ENCODE measurements at regions not wholly inside any gene's neighbourhood (a gene's known extent, or its start where the extent isn't known, plus 50 kb on each side); places are given as distances from the start of the nearest gene placed in this dataset.

DNA sequence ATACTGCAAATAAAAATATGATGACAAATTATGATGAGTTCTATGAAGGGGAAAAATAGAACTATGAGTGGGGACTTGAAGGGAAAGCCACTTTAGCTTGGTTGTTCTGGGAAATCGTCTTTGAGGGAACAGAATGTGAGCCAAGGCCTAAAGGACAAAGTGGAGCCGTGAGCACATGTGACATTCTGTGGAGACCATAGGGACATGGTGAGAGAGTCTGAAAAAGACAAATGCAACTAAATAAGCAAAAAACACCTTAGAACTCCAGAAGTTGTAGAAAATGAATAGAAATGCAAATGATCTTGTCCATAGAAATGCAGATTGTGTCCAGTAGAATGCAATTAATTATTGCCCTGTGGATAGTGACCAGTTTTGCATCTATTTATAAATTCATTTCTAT, 86.8 kb upstream of the ANKRD10 start:
- H3K27me3 ChIP-seq (ENCODE audit: control insufficient read depth in 3 of 3, insufficient read depth in 3 of 3, low read depth in 1 of 3, low read length in 3 of 3), result peaks cover 0 to 10% (median 0%) of the 10 kb centered on the region in 3 experiments
- no peaks in the 10 kb centered on the region for H3K9me3 ChIP-seq (replicated peaks in 1 of 2; ENCODE audit: control insufficient read depth in 2 of 2, insufficient read depth in 1 of 2, low read depth in 1 of 2, low read length in 2 of 2)
- no peak overlapping the region for H2AK5ac ChIP-seq (ENCODE audit: low read depth, low read length)
- H3K4ac ChIP-seq (ENCODE audit: low read length), result no peak overlapping the region
- no peak overlapping the region for H3K18ac ChIP-seq (ENCODE audit: low read length)
- no peak overlapping the region for H4K8ac ChIP-seq (ENCODE audit: low read depth, low read length)
- no peak overlapping the region for H3K4me2 ChIP-seq (ENCODE audit: insufficient read depth, low read length, poor library complexity, severe bottlenecking)
- H2BK120ac ChIP-seq (ENCODE audit: low read depth, low read length), result no peak overlapping the region
- no peaks in the 10 kb centered on the region for H3K36me3 ChIP-seq (replicated peaks in 1 of 2; ENCODE audit: control insufficient read depth in 2 of 2, insufficient read depth in 2 of 2, low read length in 2 of 2)
- DNase-seq (ENCODE audit: low spot score), result no peak
- H2BK15ac ChIP-seq (ENCODE audit: low read length), result no peak overlapping the region
- no peak overlapping the region for H3K14ac ChIP-seq (ENCODE audit: low read length)
- peaks cover 0 to 3% of the 10 kb centered on the region in 2 donors for H3K4me1 ChIP-seq (ENCODE audit: control insufficient read depth in 2 of 2, insufficient read depth in 1 of 2, low read depth in 1 of 2, low read length in 2 of 2)
- H2BK5ac ChIP-seq (ENCODE audit: low read length), result no peak overlapping the region
- H3K4me3 ChIP-seq (ENCODE audit: low read length in 2 of 2), result no peak overlapping the region
- no CpG with 5 or more reads among the region's 2 CpGs for WGBS, 2 donors (ENCODE audit: extremely low coverage in 2 of 2, insufficient read length in 2 of 2, insufficient replicate concordance in 1 of 2)
- H4K91ac ChIP-seq (ENCODE audit: low read depth, low read length, poor library complexity), result no peak overlapping the region
- no peak overlapping the region for H2BK12ac ChIP-seq (ENCODE audit: low read length)
- no peak overlapping the region for H2AFZ ChIP-seq (ENCODE audit: low read length)
- no peak overlapping the region for H3K9ac ChIP-seq (ENCODE audit: low read depth, low read length, poor library complexity)
- no peaks in the 10 kb centered on the region for H3K79me1 ChIP-seq (ENCODE audit: low read depth, low read length)
- no peak overlapping the region for H3K27ac ChIP-seq (replicated peaks; ENCODE audit: low read length)
- no peak overlapping the region for H3K23ac ChIP-seq (ENCODE audit: low read depth, low read length, poor library complexity)

- Histone ChIP-seq H3K36me3 (replicated peaks in 1 of 2; ENCODE audit: control insufficient read depth in 2 of 2, insufficient read depth in 2 of 2, low read length in 2 of 2) (no peaks in the 10 kb centered on the region), H3K27ac (replicated peaks; ENCODE audit: low read length) (no peak overlapping the region), H3K4me2 (ENCODE audit: insufficient read depth, low read length, poor library complexity, severe bottlenecking) (no peak overlapping the region), H3K4ac (ENCODE audit: low read length) (no peak overlapping the region), H3K79me1 (ENCODE audit: low read depth, low read length) (no peaks in the 10 kb centered on the region), H2BK12ac (ENCODE audit: low read length) (no peak overlapping the region), H3K27me3 (ENCODE audit: control insufficient read depth in 3 of 3, insufficient read depth in 3 of 3, low read depth in 1 of 3, low read length in 3 of 3) (peaks cover 0 to 2% (median 0%) of the 10 kb centered on the region in 3 experiments), H2BK120ac (ENCODE audit: low read depth, low read length) (no peak overlapping the region), H2BK5ac (ENCODE audit: low read length) (peak overlapping the region; percentile 85), H2BK15ac (ENCODE audit: low read length) (no peak overlapping the region), H2AFZ (ENCODE audit: low read length) (no peak overlapping the region), H2AK5ac (ENCODE audit: low read depth, low read length) (no peak overlapping the region), H3K4me1 (ENCODE audit: control insufficient read depth in 2 of 2, insufficient read depth in 1 of 2, low read depth in 1 of 2, low read length in 2 of 2) (peaks cover 0 to 5% of the 10 kb centered on the region in 2 donors), H3K14ac (ENCODE audit: low read length) (no peak overlapping the region), H3K9me3 (replicated peaks in 1 of 2; ENCODE audit: control insufficient read depth in 2 of 2, insufficient read depth in 1 of 2, low read depth in 1 of 2, low read length in 2 of 2) (no peaks in the 10 kb centered on the region), H3K9ac (ENCODE audit: low read depth, low read length, poor library complexity) (no peak overlapping the region), H3K18ac (ENCODE audit: low read length) (no peak overlapping the region), H4K91ac (ENCODE audit: low read depth, low read length, poor library complexity) (no peak overlapping the region), H3K23ac (ENCODE audit: low read depth, low read length, poor library complexity) (peak overlapping the region; percentile 75), H4K8ac (ENCODE audit: low read depth, low read length) (no peak overlapping the region), H3K4me3 (ENCODE audit: low read length in 2 of 2) (no peak overlapping the region)
- DNase-seq (ENCODE audit: low spot score), result no peak
- no CpG with 5 or more reads among the region's 5 CpGs for WGBS, 2 donors (ENCODE audit: extremely low coverage in 2 of 2, insufficient read length in 2 of 2, insufficient replicate concordance in 1 of 2)
Measured at GRCh38 chr13:110993788-110994187, 78.9 kb upstream of the ANKRD10 start.

DNA sequence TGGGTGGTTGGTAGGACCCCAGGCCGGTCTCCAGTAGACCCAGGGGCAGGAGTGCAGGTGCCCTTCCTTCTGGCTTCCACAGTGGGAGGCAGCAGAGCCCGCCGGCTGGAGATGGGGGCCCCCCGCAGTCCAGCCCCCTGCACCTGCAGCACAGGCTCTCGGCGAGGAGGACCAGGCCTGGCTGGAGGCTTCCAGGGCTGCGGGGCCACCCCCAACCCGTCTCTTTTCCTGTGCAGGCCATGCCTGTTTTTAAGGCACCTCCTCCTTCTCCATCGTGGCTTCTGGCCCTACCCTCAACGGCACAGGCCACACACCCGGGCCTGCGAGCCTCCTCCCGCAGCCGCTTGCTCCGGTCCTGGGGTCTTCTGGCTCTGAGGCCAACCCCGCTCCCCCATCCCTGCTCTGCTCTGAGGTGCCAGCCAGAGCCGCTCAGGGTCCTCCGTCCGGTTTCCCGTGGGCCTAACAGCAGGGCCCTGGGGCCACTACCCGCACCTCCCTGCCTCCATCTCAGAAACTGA, 77.2 kb upstream of the ANKRD10 start:
- Histone ChIP-seq H3K27ac (replicated peaks; ENCODE audit: low read length) (no peak overlapping the region), H4K8ac (ENCODE audit: low read depth, low read length) (no peak overlapping the region), H3K36me3 (replicated peaks in 1 of 2; ENCODE audit: control insufficient read depth in 2 of 2, insufficient read depth in 2 of 2, low read length in 2 of 2) (no peaks in the 10 kb centered on the region), H3K9me3 (replicated peaks in 1 of 2; ENCODE audit: control insufficient read depth in 2 of 2, insufficient read depth in 1 of 2, low read depth in 1 of 2, low read length in 2 of 2) (no peaks in the 10 kb centered on the region), H2AFZ (ENCODE audit: low read length) (no peak overlapping the region), H3K9ac (ENCODE audit: low read depth, low read length, poor library complexity) (no peak overlapping the region), H2BK120ac (ENCODE audit: low read depth, low read length) (no peak overlapping the region), H4K91ac (ENCODE audit: low read depth, low read length, poor library complexity) (no peak overlapping the region), H3K4me2 (ENCODE audit: insufficient read depth, low read length, poor library complexity, severe bottlenecking) (no peak overlapping the region), H3K79me1 (ENCODE audit: low read depth, low read length) (no peaks in the 10 kb centered on the region), H3K4me3 (ENCODE audit: low read length in 2 of 2) (no peak overlapping the region), H3K23ac (ENCODE audit: low read depth, low read length, poor library complexity) (no peak overlapping the region), H3K4ac (ENCODE audit: low read length) (no peak overlapping the region), H2BK15ac (ENCODE audit: low read length) (no peak overlapping the region), H2BK12ac (ENCODE audit: low read length) (no peak overlapping the region), H3K4me1 (ENCODE audit: control insufficient read depth in 2 of 2, insufficient read depth in 1 of 2, low read depth in 1 of 2, low read length in 2 of 2) (peaks cover 0 to 5% of the 10 kb centered on the region in 2 donors), H2AK5ac (ENCODE audit: low read depth, low read length) (peak overlapping the region; percentile 80), H2BK5ac (ENCODE audit: low read length) (no peak overlapping the region), H3K14ac (ENCODE audit: low read length) (no peak overlapping the region), H3K18ac (ENCODE audit: low read length) (peak overlapping the region; percentile 27), H3K27me3 (ENCODE audit: control insufficient read depth in 3 of 3, insufficient read depth in 3 of 3, low read depth in 1 of 3, low read length in 3 of 3) (peaks cover 0 to 5% (median 0%) of the 10 kb centered on the region in 3 experiments)
- DNase-seq (ENCODE audit: low spot score), result no peak
- no CpG with 5 or more reads among the region's 21 CpGs for WGBS, 2 donors (ENCODE audit: extremely low coverage in 2 of 2, insufficient read length in 2 of 2, insufficient replicate concordance in 1 of 2)

DNA sequence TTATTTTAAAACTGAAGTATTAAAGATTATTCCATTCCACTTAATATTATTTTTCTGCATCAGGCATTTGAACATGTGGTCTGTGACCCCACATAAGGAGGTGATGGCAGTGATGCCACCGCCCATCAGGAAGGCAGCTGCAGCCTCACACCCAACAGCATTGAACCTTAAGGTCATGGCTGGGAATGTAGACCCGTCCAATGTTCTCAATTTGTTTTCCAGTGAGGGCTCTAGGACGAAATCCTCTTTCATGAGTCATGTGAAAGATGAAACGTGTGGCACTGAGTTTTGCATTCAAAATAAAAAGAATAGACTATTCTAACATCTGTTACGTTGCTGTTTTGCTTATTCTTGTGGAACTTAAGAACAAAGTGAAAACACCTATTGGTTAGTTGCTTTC, 74.5 kb upstream of the ANKRD10 start:
- no peak overlapping the region for H3K18ac ChIP-seq (ENCODE audit: low read length)
- H3K27me3 ChIP-seq (ENCODE audit: control insufficient read depth in 3 of 3, insufficient read depth in 3 of 3, low read depth in 1 of 3, low read length in 3 of 3), result peaks cover 0 to 5% (median 0%) of the 10 kb centered on the region in 3 experiments
- no peak overlapping the region for H3K23ac ChIP-seq (ENCODE audit: low read depth, low read length, poor library complexity)
- H3K4me3 ChIP-seq (ENCODE audit: low read length in 2 of 2), result no peak overlapping the region
- no peaks in the 10 kb centered on the region for H3K9me3 ChIP-seq (replicated peaks in 1 of 2; ENCODE audit: control insufficient read depth in 2 of 2, insufficient read depth in 1 of 2, low read depth in 1 of 2, low read length in 2 of 2)
- no peak overlapping the region for H3K27ac ChIP-seq (replicated peaks; ENCODE audit: low read length)
- H2AFZ ChIP-seq (ENCODE audit: low read length), result no peak overlapping the region
- no peak for DNase-seq (ENCODE audit: low spot score)
- H4K91ac ChIP-seq (ENCODE audit: low read depth, low read length, poor library complexity), result no peak overlapping the region
- H3K4me1 ChIP-seq (ENCODE audit: control insufficient read depth in 2 of 2, insufficient read depth in 1 of 2, low read depth in 1 of 2, low read length in 2 of 2), result peaks cover 0 to 5% of the 10 kb centered on the region in 2 donors
- H3K79me1 ChIP-seq (ENCODE audit: low read depth, low read length), result no peaks in the 10 kb centered on the region
- WGBS, 2 donors (ENCODE audit: extremely low coverage in 2 of 2, insufficient read length in 2 of 2, insufficient replicate concordance in 1 of 2), result no CpG with 5 or more reads among the region's 5 CpGs
- H3K9ac ChIP-seq (ENCODE audit: low read depth, low read length, poor library complexity), result no peak overlapping the region
- no peak overlapping the region for H4K8ac ChIP-seq (ENCODE audit: low read depth, low read length)
- H2BK12ac ChIP-seq (ENCODE audit: low read length), result no peak overlapping the region
- H3K4ac ChIP-seq (ENCODE audit: low read length), result no peak overlapping the region
- no peak overlapping the region for H2BK5ac ChIP-seq (ENCODE audit: low read length)
- no peak overlapping the region for H2AK5ac ChIP-seq (ENCODE audit: low read depth, low read length)
- no peaks in the 10 kb centered on the region for H3K36me3 ChIP-seq (replicated peaks in 1 of 2; ENCODE audit: control insufficient read depth in 2 of 2, insufficient read depth in 2 of 2, low read length in 2 of 2)
- H3K4me2 ChIP-seq (ENCODE audit: insufficient read depth, low read length, poor library complexity, severe bottlenecking), result no peak overlapping the region
- H2BK120ac ChIP-seq (ENCODE audit: low read depth, low read length), result no peak overlapping the region
- H3K14ac ChIP-seq (ENCODE audit: low read length), result no peak overlapping the region
- no peak overlapping the region for H2BK15ac ChIP-seq (ENCODE audit: low read length)

Measured in neuronal stem cell (in vitro differentiated cells).